ENCODE measurements at regions not wholly inside any gene's neighbourhood (a gene's known extent, or its start where the extent isn't known, plus 50 kb on each side); places are given as distances from the start of the nearest gene placed in this dataset.

- TF ChIP-seq, protein P1, sequence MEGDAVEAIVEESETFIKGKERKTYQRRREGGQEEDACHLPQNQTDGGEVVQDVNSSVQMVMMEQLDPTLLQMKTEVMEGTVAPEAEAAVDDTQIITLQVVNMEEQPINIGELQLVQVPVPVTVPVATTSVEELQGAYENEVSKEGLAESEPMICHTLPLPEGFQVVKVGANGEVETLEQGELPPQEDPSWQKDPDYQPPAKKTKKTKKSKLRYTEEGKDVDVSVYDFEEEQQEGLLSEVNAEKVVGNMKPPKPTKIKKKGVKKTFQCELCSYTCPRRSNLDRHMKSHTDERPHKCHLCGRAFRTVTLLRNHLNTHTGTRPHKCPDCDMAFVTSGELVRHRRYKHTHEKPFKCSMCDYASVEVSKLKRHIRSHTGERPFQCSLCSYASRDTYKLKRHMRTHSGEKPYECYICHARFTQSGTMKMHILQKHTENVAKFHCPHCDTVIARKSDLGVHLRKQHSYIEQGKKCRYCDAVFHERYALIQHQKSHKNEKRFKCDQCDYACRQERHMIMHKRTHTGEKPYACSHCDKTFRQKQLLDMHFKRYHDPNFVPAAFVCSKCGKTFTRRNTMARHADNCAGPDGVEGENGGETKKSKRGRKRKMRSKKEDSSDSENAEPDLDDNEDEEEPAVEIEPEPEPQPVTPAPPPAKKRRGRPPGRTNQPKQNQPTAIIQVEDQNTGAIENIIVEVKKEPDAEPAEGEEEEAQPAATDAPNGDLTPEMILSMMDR (conservative IDR thresholded peaks at IDR 0.05; ENCODE audit: low read length) = no peak
- TF ChIP-seq EZH2phosphoT487 (IDR thresholded peaks at IDR 0.05; ENCODE audit: borderline replicate concordance, low read depth, low read length) = no peak
These were observed 212.3 kb upstream of the DDI1 start for GRCh38 chr11:103824116-103824515.

All from OCI-LY7 (cell line).